H1 (cell line): ENCODE measurements at regions not wholly inside any gene's neighbourhood (a gene's known extent, or its start where the extent isn't known, plus 50 kb on each side); places are given as distances from the start of the nearest gene placed in this dataset.

ENCODE experiments used
- EP300 ChIP-seq, 2 experiments: IDR thresholded peaks; 1 replicate in 1 of 2; 2 replicates in 1 of 2; pipeline ENCODE4 v1.6.1; 2011 to 2012; ENCODE audit warnings: low read depth in 2 of 2, low read length in 2 of 2, mild to moderate bottlenecking in 2 of 2, borderline replicate concordance in 1 of 2, inconsistent platforms in 1 of 2, moderate library complexity in 1 of 2
- TBP ChIP-seq: IDR thresholded peaks from 2 replicates; pipeline ENCODE4 v1.6.1; 2011; ENCODE audit warnings: low read depth, low read length, improper control_type of control experiment

DNA sequence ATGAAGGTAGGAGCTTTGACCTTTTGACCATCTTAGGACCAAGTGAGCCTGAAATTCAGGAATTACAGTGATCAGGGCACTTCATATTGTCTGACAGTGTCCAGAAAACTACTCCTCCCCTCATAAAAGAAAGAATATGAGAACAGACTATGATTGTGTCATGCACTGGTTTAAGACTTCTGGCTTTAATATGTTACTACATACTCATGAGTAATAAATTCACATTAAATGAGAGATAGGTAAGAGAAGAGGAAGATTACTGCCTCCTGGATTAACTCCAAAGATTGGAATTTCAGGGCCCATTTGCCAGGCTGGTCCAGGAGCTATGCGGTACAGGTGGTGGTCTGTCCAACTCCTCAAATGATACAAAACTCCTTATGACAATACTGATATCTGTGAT is 213.5 kb upstream of the ADRA1B start (continued):
- no peak for TF ChIP-seq EP300 (IDR thresholded peaks at IDR 0.05; ENCODE audit: borderline replicate concordance in 1 of 2, low read depth in 2 of 2, low read length in 2 of 2)
- TF ChIP-seq TBP, result no peak
